22Rv1 (cell line): ENCODE measurements at regions not wholly inside any gene's neighbourhood (a gene's known extent, or its start where the extent isn't known, plus 50 kb on each side); places are given as distances from the start of the nearest gene placed in this dataset.

ENCODE experiments used
- CTCF ChIP-seq: fragments of 450-650 bp; IDR thresholded peaks from 2 replicates; pipeline ENCODE4 v1.5.1; 2017; ENCODE audit warnings: mild to moderate bottlenecking
- ZFX ChIP-seq: fragments of 450-650 bp; IDR thresholded peaks from 2 replicates; pipeline ENCODE4 v1.6.1; 2017; ENCODE audit warnings: antibody characterized with exemption, borderline replicate concordance

- TF ChIP-seq CTCF (no peak), ZFX (no peak)
Measured at GRCh38 chr1:5156416-5157120, 502.2 kb downstream of the AJAP1 start.
